ENCODE measurements at regions not wholly inside any gene's neighbourhood (a gene's known extent, or its start where the extent isn't known, plus 50 kb on each side); places are given as distances from the start of the nearest gene placed in this dataset.

GRCh38 chr12:13603953-13604352 is 377.4 kb downstream of the GRIN2B start:
- ATAC-seq (replicated peaks in 1 of 4) (no peak), DNase-seq (no peak)
- Histone ChIP-seq H3K4me1 (ENCODE audit: control insufficient read depth in 1 of 2, extremely low read depth in 1 of 2, insufficient read depth in 2 of 2, low read length in 2 of 2) (no peaks in the 10 kb centered on the region), H3K27me3 (replicated peaks in 1 of 2; ENCODE audit: control insufficient read depth in 2 of 2, extremely low read depth in 1 of 2, insufficient read depth in 2 of 2, low read length in 1 of 2) (no peaks in the 10 kb centered on the region), H3K9me3 (no peaks in the 10 kb centered on the region), H3K4me3 (ENCODE audit: control insufficient read depth in 1 of 2, extremely low read depth in 1 of 2, low read length in 1 of 2) (no peak overlapping the region), H3K27ac (ENCODE audit: low read length) (no peak overlapping the region), H3K36me3 (ENCODE audit: control insufficient read depth in 2 of 2, extremely low read depth in 1 of 2, insufficient read depth in 1 of 2, low read length in 1 of 2) (no peaks in the 10 kb centered on the region)
- no peak overlapping the region for H3K27ac Mint-ChIP-seq
- no CpG with 5 or more reads among the region's 5 CpGs for WGBS (ENCODE audit: insufficient coverage)
- no peak overlapping the region for H3K4me3 Mint-ChIP-seq
- H3K36me3 Mint-ChIP-seq = no peaks in the 10 kb centered on the region
- peaks cover 6 to 8% of the 10 kb centered on the region in 2 donors for H3K27me3 Mint-ChIP-seq
- no peaks in the 10 kb centered on the region for H3K4me1 Mint-ChIP-seq
- POLR2A ChIA-PET = no interaction called here
- H3K9me3 Mint-ChIP-seq = no peaks in the 10 kb centered on the region
- CTCF ChIA-PET = interaction anchor here in 1 of 2 donors (0.7 kb wide), 1 partner anchor 38 kb away, joined by 3 read pairs; no protein-coding TSS in a partner anchor

DNA sequence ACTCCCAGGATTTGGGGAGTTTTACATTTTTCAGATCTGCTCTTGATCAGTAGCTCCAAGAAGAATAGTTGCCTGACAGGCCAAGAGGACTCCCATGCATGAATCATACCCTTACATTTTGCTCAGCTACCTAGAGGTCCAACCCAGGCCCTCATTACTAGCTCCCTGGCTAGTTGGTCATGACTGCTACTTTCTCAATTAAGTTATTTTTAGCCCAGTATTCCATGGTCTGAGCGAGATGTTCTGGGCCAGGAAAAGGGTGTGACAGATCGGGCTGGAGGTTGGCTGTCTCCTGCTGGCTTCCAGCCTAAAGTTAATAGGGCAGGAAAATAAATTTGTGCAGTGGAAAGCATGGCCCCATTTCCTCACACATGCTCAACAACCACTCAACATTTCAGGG is 379.2 kb downstream of the GRIN2B start:
- ATAC-seq (replicated peaks in 1 of 4) = no peak
- Histone ChIP-seq H3K4me3 (ENCODE audit: control insufficient read depth in 1 of 2, extremely low read depth in 1 of 2, low read length in 1 of 2) (no peak overlapping the region), H3K9me3 (no peaks in the 10 kb centered on the region), H3K27ac (ENCODE audit: low read length) (no peak overlapping the region), H3K27me3 (replicated peaks in 1 of 2; ENCODE audit: control insufficient read depth in 2 of 2, extremely low read depth in 1 of 2, insufficient read depth in 2 of 2, low read length in 1 of 2) (no peaks in the 10 kb centered on the region), H3K36me3 (ENCODE audit: control insufficient read depth in 2 of 2, extremely low read depth in 1 of 2, insufficient read depth in 1 of 2, low read length in 1 of 2) (no peaks in the 10 kb centered on the region), H3K4me1 (ENCODE audit: control insufficient read depth in 1 of 2, extremely low read depth in 1 of 2, insufficient read depth in 2 of 2, low read length in 2 of 2) (no peaks in the 10 kb centered on the region)
- Mint-ChIP-seq H3K36me3 (no peaks in the 10 kb centered on the region), H3K4me3 (no peak overlapping the region), H3K9me3 (no peaks in the 10 kb centered on the region), H3K4me1 (no peaks in the 10 kb centered on the region), H3K27ac (no peak overlapping the region), H3K27me3 (peaks cover 3 to 9% of the 10 kb centered on the region in 2 donors)
- POLR2A ChIA-PET = no interaction called here
- CTCF ChIA-PET = no interaction called here
- no CpG with 5 or more reads among the region's 2 CpGs for WGBS (ENCODE audit: insufficient coverage)
- no peak for DNase-seq

DNA sequence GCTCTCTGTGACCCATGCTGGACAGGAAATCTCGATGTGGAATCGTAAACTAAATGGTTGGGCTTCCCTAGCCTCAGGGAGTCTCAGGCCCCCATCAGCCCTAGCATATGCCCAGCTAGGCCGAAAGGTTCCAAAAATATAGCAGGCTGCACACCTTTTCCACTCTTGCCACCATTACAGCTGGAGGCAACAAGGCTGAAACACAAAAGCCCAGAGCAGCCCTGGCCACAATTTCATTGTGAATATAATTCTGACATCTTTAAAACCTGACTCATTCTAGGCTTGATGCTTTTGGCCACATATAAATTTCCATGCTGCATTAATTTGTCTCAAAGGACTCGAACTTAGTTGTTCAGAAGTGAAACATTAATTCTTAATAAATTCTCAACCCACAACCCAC is 382.2 kb downstream of the GRIN2B start:
- Histone ChIP-seq H3K9me3 (no peaks in the 10 kb centered on the region), H3K27me3 (replicated peaks in 1 of 2; ENCODE audit: control insufficient read depth in 2 of 2, extremely low read depth in 1 of 2, insufficient read depth in 2 of 2, low read length in 1 of 2) (no peaks in the 10 kb centered on the region), H3K4me1 (ENCODE audit: control insufficient read depth in 1 of 2, extremely low read depth in 1 of 2, insufficient read depth in 2 of 2, low read length in 2 of 2) (no peaks in the 10 kb centered on the region), H3K36me3 (ENCODE audit: control insufficient read depth in 2 of 2, extremely low read depth in 1 of 2, insufficient read depth in 1 of 2, low read length in 1 of 2) (no peaks in the 10 kb centered on the region), H3K4me3 (ENCODE audit: control insufficient read depth in 1 of 2, extremely low read depth in 1 of 2, low read length in 1 of 2) (no peak overlapping the region), H3K27ac (ENCODE audit: low read length) (no peak overlapping the region)
- DNase-seq (no peak), ATAC-seq (replicated peaks in 1 of 4) (no peak)
- ChIA-PET POLR2A (no interaction called here), CTCF (no interaction called here)
- H3K36me3 Mint-ChIP-seq = no peaks in the 10 kb centered on the region
- WGBS (ENCODE audit: insufficient coverage) = 67% methylated on average over 3 of the region's 4 CpGs
- H3K9me3 Mint-ChIP-seq = peaks cover 0 to 1% (median 0%) of the 10 kb centered on the region in 3 donors
- no peaks in the 10 kb centered on the region for H3K4me1 Mint-ChIP-seq
- no peak overlapping the region for H3K4me3 Mint-ChIP-seq
- H3K27ac Mint-ChIP-seq = no peak overlapping the region
- peaks cover 0 to 8% of the 10 kb centered on the region in 2 donors for H3K27me3 Mint-ChIP-seq

- Mint-ChIP-seq H3K9me3 (peaks cover 0 to 3% (median 0%) of the 10 kb centered on the region in 3 donors), H3K4me3 (no peak overlapping the region), H3K4me1 (no peaks in the 10 kb centered on the region), H3K27ac (no peak overlapping the region), H3K27me3 (peaks cover 0 to 8% of the 10 kb centered on the region in 2 donors), H3K36me3 (no peaks in the 10 kb centered on the region)
- ChIA-PET CTCF (no interaction called here), POLR2A (no interaction called here)
- no peak overlapping the region for H3K27ac ChIP-seq (ENCODE audit: low read length)
- H3K9me3 ChIP-seq = no peaks in the 10 kb centered on the region
- no CpG with 5 or more reads among the region's 2 CpGs for WGBS (ENCODE audit: insufficient coverage)
- H3K4me1 ChIP-seq (ENCODE audit: control insufficient read depth in 1 of 2, extremely low read depth in 1 of 2, insufficient read depth in 2 of 2, low read length in 2 of 2) = no peaks in the 10 kb centered on the region
- H3K36me3 ChIP-seq (ENCODE audit: control insufficient read depth in 2 of 2, extremely low read depth in 1 of 2, insufficient read depth in 1 of 2, low read length in 1 of 2) = no peaks in the 10 kb centered on the region
- DNase-seq (no peak), ATAC-seq (replicated peaks in 1 of 4) (no peak)
- no peak overlapping the region for H3K4me3 ChIP-seq (ENCODE audit: control insufficient read depth in 1 of 2, extremely low read depth in 1 of 2, low read length in 1 of 2)
- H3K27me3 ChIP-seq (replicated peaks in 1 of 2; ENCODE audit: control insufficient read depth in 2 of 2, extremely low read depth in 1 of 2, insufficient read depth in 2 of 2, low read length in 1 of 2) = no peaks in the 10 kb centered on the region
Observed at GRCh38 chr12:13597837-13598236, 383.6 kb downstream of the GRIN2B start.

DNA sequence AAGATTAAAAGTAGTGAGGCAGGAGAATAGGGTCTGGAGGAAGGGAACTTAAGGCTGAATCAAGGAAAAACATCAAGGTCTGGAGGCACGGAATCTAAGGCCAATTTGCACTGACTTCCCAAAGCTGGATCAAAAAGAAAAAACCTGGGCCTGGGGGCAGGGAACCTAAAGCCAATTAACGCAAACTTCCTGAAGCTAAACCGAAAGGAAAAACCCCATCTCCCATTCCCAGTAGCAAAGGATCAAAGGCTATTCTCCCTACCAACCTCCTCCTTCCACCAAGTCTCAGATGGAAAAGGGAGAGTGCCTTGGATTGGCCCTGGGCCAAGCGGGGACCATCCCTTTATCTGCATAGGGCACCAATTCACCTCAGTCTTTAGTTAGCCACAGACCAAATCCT is 384.2 kb downstream of the GRIN2B start:
- H3K4me1 Mint-ChIP-seq = no peaks in the 10 kb centered on the region
- Histone ChIP-seq H3K9me3 (no peaks in the 10 kb centered on the region), H3K27ac (ENCODE audit: low read length) (no peak overlapping the region), H3K27me3 (replicated peaks in 1 of 2; ENCODE audit: control insufficient read depth in 2 of 2, extremely low read depth in 1 of 2, insufficient read depth in 2 of 2, low read length in 1 of 2) (no peaks in the 10 kb centered on the region), H3K36me3 (ENCODE audit: control insufficient read depth in 2 of 2, extremely low read depth in 1 of 2, insufficient read depth in 1 of 2, low read length in 1 of 2) (no peaks in the 10 kb centered on the region), H3K4me3 (ENCODE audit: control insufficient read depth in 1 of 2, extremely low read depth in 1 of 2, low read length in 1 of 2) (no peak overlapping the region), H3K4me1 (ENCODE audit: control insufficient read depth in 1 of 2, extremely low read depth in 1 of 2, insufficient read depth in 2 of 2, low read length in 2 of 2) (no peaks in the 10 kb centered on the region)
- POLR2A ChIA-PET = no interaction called here
- no peak for ATAC-seq (replicated peaks in 1 of 4)
- CTCF ChIA-PET = no interaction called here
- H3K36me3 Mint-ChIP-seq = no peaks in the 10 kb centered on the region
- DNase-seq = no peak
- no peak overlapping the region for H3K4me3 Mint-ChIP-seq
- peaks cover 0 to 8% of the 10 kb centered on the region in 2 donors for H3K27me3 Mint-ChIP-seq
- H3K9me3 Mint-ChIP-seq = peaks cover 0 to 3% (median 0%) of the 10 kb centered on the region in 3 donors
- 100% methylated on average over 2 of the region's 4 CpGs for WGBS (ENCODE audit: insufficient coverage)
- no peak overlapping the region for H3K27ac Mint-ChIP-seq

GRCh38 chr12:13596714-13597113 is 384.7 kb downstream of the GRIN2B start:
- Histone ChIP-seq H3K27me3 (replicated peaks in 1 of 2; ENCODE audit: control insufficient read depth in 2 of 2, extremely low read depth in 1 of 2, insufficient read depth in 2 of 2, low read length in 1 of 2) (no peaks in the 10 kb centered on the region), H3K9me3 (no peaks in the 10 kb centered on the region), H3K4me3 (ENCODE audit: control insufficient read depth in 1 of 2, extremely low read depth in 1 of 2, low read length in 1 of 2) (no peak overlapping the region), H3K4me1 (ENCODE audit: control insufficient read depth in 1 of 2, extremely low read depth in 1 of 2, insufficient read depth in 2 of 2, low read length in 2 of 2) (no peaks in the 10 kb centered on the region), H3K27ac (ENCODE audit: low read length) (no peak overlapping the region), H3K36me3 (ENCODE audit: control insufficient read depth in 2 of 2, extremely low read depth in 1 of 2, insufficient read depth in 1 of 2, low read length in 1 of 2) (no peaks in the 10 kb centered on the region)
- peaks cover 0 to 8% of the 10 kb centered on the region in 2 donors for H3K27me3 Mint-ChIP-seq
- H3K9me3 Mint-ChIP-seq = peaks cover 0 to 3% (median 0%) of the 10 kb centered on the region in 3 donors
- no peak overlapping the region for H3K27ac Mint-ChIP-seq
- ChIA-PET POLR2A (no interaction called here), CTCF (interaction anchor here in 1 of 2 donors (0.5 to 1.5 kb wide), 2 partner anchors 8 to 1342 kb away, joined by 4 read pairs; no protein-coding TSS in a partner anchor)
- no peaks in the 10 kb centered on the region for H3K36me3 Mint-ChIP-seq
- WGBS (ENCODE audit: insufficient coverage) = 17% methylated on average over 1 of the region's 1 CpG
- ATAC-seq (replicated peaks in 1 of 4) (no peak), DNase-seq (no peak)
- no peak overlapping the region for H3K4me3 Mint-ChIP-seq
- H3K4me1 Mint-ChIP-seq = no peaks in the 10 kb centered on the region
